HepG2 (cell line): ENCODE measurements at regions not wholly inside any gene's neighbourhood (a gene's known extent, or its start where the extent isn't known, plus 50 kb on each side); places are given as distances from the start of the nearest gene placed in this dataset.

Experiments used
- GABPA ChIP-seq, 2 experiments: IDR thresholded peaks; 2 replicates each; pipeline ENCODE4 v1.6.1; 2011 to 2016; ENCODE audit warnings: low read depth in 2 of 2, low read length in 1 of 2, missing biosample characterization in 1 of 2, missing genetic modification characterization in 1 of 2
- RFX5 ChIP-seq: IDR thresholded peaks from 2 replicates; pipeline ENCODE4 v1.6.1; 2011; ENCODE audit warnings: low read depth, low read length, improper control_type of control experiment
- TCF7 ChIP-seq: sonication (generic); IDR thresholded peaks from 2 replicates; pipeline ENCODE4 v1.6.1; 2016; ENCODE audit warnings: antibody characterized with exemption, low read depth
- ZNF317 ChIP-seq: sonication (generic); formaldehyde crosslinking; IDR thresholded peaks from 2 replicates; pipeline ENCODE4 v1.5.0; 2020; ENCODE audit warnings: mild to moderate bottlenecking, missing genetic modification reagents
- TF ChIP-seq, protein P1 (sequence below): sonication (generic); formaldehyde crosslinking; IDR thresholded peaks from 2 replicates; pipeline ENCODE4 v1.5.0; 2020; ENCODE audit warnings: mild to moderate bottlenecking, missing genetic modification reagents, moderate library complexity
- TF ChIP-seq, protein P2 (sequence below): sonication (generic); formaldehyde crosslinking; IDR thresholded peaks from 2 replicates; pipeline ENCODE4 v1.5.1; 2020; ENCODE audit warnings: mild to moderate bottlenecking, missing genetic modification reagents, moderate library complexity

DNA sequence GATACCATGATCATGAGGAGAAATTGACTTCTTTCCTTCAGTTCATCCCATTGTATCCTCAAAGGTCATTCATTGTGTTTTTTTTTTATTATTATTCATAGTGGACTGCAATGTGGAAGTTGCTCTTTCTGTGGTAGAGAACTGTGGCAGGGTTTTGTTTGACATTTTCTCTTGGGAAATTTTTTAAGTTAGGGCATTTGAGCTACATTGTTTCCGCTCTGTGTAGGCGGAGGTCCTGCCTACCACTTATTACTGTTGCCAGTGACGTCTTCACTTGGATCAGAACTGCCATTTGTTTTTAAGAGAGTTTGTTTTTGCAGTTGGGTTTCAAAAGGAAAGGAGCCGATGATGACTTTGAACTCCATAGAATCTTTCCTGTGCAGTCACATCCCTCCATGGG, 287.4 kb upstream of the FMN2 start:
- TF ChIP-seq, protein P1, sequence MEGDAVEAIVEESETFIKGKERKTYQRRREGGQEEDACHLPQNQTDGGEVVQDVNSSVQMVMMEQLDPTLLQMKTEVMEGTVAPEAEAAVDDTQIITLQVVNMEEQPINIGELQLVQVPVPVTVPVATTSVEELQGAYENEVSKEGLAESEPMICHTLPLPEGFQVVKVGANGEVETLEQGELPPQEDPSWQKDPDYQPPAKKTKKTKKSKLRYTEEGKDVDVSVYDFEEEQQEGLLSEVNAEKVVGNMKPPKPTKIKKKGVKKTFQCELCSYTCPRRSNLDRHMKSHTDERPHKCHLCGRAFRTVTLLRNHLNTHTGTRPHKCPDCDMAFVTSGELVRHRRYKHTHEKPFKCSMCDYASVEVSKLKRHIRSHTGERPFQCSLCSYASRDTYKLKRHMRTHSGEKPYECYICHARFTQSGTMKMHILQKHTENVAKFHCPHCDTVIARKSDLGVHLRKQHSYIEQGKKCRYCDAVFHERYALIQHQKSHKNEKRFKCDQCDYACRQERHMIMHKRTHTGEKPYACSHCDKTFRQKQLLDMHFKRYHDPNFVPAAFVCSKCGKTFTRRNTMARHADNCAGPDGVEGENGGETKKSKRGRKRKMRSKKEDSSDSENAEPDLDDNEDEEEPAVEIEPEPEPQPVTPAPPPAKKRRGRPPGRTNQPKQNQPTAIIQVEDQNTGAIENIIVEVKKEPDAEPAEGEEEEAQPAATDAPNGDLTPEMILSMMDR, result no peak
- TF ChIP-seq GABPA (IDR thresholded peaks at IDR 0.05; ENCODE audit: low read depth, low read length), result no peak
- TF ChIP-seq GABPA (CRISPR knock-in tag; IDR thresholded peaks at IDR 0.05; ENCODE audit: low read depth), result no peak
- TF ChIP-seq, protein P2, sequence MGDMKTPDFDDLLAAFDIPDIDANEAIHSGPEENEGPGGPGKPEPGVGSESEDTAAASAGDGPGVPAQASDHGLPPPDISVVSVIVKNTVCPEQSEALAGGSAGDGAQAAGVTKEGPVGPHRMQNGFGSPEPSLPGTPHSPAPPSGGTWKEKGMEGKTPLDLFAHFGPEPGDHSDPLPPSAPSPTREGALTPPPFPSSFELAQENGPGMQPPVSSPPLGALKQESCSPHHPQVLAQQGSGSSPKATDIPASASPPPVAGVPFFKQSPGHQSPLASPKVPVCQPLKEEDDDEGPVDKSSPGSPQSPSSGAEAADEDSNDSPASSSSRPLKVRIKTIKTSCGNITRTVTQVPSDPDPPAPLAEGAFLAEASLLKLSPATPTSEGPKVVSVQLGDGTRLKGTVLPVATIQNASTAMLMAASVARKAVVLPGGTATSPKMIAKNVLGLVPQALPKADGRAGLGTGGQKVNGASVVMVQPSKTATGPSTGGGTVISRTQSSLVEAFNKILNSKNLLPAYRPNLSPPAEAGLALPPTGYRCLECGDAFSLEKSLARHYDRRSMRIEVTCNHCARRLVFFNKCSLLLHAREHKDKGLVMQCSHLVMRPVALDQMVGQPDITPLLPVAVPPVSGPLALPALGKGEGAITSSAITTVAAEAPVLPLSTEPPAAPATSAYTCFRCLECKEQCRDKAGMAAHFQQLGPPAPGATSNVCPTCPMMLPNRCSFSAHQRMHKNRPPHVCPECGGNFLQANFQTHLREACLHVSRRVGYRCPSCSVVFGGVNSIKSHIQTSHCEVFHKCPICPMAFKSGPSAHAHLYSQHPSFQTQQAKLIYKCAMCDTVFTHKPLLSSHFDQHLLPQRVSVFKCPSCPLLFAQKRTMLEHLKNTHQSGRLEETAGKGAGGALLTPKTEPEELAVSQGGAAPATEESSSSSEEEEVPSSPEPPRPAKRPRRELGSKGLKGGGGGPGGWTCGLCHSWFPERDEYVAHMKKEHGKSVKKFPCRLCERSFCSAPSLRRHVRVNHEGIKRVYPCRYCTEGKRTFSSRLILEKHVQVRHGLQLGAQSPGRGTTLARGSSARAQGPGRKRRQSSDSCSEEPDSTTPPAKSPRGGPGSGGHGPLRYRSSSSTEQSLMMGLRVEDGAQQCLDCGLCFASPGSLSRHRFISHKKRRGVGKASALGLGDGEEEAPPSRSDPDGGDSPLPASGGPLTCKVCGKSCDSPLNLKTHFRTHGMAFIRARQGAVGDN (CRISPR knock-in tag), result no peak
- TF ChIP-seq RFX5, result no peak
- no peak for TF ChIP-seq TCF7
- TF ChIP-seq ZNF317 (CRISPR knock-in tag), result no peak
